HG03342 (cell line): ENCODE measurements at regions not wholly inside any gene's neighbourhood (a gene's known extent, or its start where the extent isn't known, plus 50 kb on each side); places are given as distances from the start of the nearest gene placed in this dataset.
"Not testable (repeated sequence)": the region's sequence is repeated elsewhere in the genome, so short reads cannot be mapped to it uniquely, and the experiment has no call there.

ENCODE experiments used
- ATAC-seq: cut with Tn5 transposase; IDR thresholded peaks from one replicate; pipeline ENCODE4 v1.9.1; 2021; ENCODE audit warnings: mild to moderate bottlenecking, moderate library complexity; ENCODE audit not compliant: unreplicated experiment

- ATAC-seq: no peak
Measured at GRCh38 chr5:18496041-18496440, 861.8 kb downstream of the TAF11L14 start.

GRCh38 chr5:18497089-18497488 is 862.8 kb downstream of the TAF11L14 start:
- ATAC-seq: no peak

- no peak for ATAC-seq
Measured at GRCh38 chr5:18503797-18504328, 869.6 kb downstream of the TAF11L14 start.

- ATAC-seq: no peak
Measured at GRCh38 chr5:18507114-18507513, 872.9 kb downstream of the TAF11L14 start.

GRCh38 chr5:18517641-18518380 is 883.6 kb downstream of the TAF11L14 start:
- ATAC-seq: no peak

- no peak for ATAC-seq
Measured at GRCh38 chr5:18523380-18523779, 889.1 kb downstream of the TAF11L14 start.

DNA sequence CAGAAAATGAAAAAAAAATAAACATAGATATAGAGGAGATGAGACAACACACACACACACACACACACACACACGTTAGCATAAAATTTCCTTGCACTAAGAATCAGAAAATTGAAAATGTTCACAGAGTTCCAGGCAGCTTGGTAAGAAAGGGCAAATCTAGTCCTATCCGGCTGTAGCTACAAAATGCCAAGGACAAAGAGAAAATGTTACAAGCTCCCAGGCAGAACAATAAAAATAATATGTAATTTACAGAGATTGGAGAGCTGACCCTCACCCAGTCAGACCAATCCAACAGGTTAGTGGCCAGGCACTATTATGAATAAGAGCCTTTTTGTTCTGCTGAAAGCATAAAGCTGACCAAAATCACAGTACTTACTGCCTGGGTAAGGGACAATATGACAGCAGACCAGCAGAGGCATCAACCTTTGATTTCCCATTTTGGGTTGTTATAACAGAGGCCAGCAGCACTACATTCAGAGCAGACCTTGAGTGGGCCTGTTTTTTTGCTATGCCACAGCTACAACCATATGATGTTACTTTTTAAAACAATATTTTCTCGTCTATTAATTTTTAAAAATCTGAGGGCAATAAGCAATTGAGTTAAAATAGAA is 892.6 kb downstream of the TAF11L14 start:
- no peak for ATAC-seq

DNA sequence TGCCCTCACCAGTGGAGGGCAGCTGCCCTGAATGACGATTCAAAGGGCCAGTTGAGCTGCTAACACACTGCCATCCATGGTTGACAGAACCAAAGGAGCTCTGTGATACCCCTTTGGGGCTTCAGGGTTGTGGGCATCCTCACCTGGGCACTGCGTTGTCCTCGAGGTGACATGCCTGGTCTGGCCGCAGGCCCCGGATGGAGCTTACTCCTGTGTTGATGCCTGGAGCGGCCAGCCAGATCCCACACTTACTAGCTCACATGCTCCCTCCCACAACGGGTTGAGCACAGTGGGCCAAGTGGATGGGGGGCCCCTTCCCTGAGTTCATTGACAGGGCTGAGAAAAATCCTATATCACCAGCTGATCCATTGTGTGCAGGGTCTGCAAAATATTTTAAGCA is 898.9 kb downstream of the TAF11L14 start:
- no peak for ATAC-seq

DNA sequence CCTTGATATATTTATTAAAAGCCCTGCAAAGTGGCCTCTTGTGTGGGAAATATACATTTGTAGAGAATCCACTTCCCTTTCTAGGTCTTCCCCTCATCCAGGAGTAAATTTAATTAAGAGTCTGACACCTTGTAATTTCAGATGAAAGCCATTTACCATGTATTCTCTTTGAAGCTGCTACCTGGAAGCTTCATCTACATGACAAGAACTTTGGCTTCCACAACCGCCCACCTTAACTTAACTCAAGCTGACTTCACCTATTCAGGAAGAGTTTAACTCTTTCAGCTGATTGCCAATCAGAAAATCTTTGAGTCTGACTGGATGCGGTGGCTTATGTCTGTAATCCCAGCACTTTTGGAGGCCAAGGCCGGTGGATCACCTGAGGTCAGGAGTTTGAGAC is 899.9 kb downstream of the TAF11L14 start:
- ATAC-seq: no peak

DNA sequence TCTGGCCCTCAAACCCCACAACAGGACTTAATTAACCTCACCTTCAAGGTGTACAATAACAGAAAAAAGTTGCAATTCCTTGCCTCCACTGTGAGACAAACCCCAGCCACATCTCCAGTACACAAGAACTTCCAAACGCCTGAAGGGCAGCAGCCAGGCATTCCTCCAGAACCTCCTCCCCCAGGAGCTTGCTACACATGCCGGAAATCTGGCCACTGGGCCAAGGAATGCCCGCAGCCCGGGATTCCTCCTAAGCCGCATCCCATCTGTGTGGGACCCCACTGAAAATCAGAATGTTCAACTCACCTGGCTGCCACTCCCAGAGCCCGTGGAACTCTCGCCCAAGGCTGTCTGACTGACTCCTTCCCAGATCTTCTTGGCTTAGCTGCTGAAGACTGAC is 901.5 kb downstream of the TAF11L14 start:
- ATAC-seq: not testable (repeated sequence)

DNA sequence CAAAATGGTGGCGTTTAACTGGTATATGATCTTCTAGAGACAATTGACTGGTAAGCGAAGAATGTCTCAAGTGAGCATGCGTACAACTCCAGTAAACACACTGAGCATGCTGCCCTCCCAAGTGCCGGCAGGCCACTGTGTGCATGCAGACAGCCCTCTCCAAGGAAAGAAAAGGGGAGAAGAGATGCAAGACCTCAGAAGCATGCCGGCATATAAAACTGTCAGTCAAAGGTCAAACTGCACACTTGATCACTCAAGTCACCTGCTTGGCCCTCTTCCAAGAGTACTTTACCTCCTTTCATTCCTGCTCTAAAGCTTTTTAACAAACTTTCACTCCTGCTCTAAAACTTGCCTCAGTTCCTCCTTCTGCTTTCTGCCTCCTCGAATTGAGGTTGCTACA is 910.2 kb downstream of the TAF11L14 start:
- no peak for ATAC-seq

- no peak for ATAC-seq
Measured at GRCh38 chr5:18546591-18546990, 912.3 kb downstream of the TAF11L14 start.

- ATAC-seq: no peak
Measured at GRCh38 chr5:18551716-18552115, 917.5 kb downstream of the TAF11L14 start.

- ATAC-seq: no peak
Measured at GRCh38 chr5:18553269-18553668, 919.0 kb downstream of the TAF11L14 start.

DNA sequence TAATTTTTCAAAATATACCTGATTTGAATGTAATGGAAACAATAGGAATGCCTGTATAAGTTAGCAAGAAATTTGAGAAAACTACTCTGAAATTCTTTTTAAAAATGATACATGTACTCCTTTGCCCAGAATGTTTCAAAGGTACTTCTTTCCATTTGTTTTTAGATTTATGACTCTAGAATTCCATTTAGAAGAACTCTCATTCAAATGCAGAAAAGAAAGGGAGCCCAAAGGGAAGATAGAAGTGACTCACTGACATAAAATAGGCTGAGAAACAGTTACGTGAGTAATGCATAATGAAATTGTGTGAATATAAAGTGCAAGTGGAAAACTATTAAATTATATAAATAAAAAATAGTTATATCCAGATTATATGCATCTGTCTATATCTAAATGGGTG is 926.3 kb downstream of the TAF11L14 start:
- ATAC-seq: no peak

DNA sequence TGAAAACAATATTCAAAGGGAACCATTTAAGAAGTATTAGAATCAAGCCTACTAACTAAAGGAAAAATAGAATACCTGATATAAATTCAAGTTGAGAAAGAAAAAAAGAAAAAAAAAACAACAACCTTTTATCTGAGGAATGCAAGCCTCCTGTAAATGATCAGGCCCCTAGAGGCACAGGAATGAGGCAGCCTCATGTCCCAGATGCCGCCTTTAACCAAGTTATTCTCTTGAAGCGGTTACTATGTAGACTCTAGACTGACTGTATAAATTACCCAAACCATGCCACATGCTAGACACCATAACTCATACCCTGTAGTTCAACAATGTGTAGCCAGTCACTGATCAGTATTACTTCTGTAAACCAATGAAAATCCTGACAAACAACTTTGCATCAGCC is 929.6 kb downstream of the TAF11L14 start:
- no peak for ATAC-seq

- no peak for ATAC-seq
Measured at GRCh38 chr5:18566671-18567070, 932.4 kb downstream of the TAF11L14 start.

GRCh38 chr5:18576586-18576985 is 942.3 kb downstream of the TAF11L14 start:
- no peak for ATAC-seq

DNA sequence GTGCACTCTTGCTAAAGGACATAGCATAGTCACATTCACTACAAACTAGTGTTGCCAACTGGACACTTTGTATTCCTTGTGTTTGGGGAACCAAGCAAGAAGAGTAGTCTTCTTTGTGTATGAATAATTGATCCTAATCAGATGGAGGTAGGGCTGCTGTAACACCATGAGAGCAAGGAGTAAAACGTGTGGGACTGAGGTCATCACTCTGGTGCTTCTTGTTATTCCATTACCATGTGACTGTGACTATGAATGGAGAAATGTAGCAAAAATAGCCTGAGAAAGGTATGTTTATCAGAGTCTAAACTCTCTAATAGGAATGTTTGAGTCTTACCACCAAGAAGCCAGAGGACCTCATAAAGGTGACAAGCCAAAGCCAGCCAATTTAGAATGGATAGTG is 966.9 kb downstream of the TAF11L14 start:
- no peak for ATAC-seq

GRCh38 chr5:18602402-18602801 is 968.1 kb downstream of the TAF11L14 start:
- ATAC-seq: no peak

DNA sequence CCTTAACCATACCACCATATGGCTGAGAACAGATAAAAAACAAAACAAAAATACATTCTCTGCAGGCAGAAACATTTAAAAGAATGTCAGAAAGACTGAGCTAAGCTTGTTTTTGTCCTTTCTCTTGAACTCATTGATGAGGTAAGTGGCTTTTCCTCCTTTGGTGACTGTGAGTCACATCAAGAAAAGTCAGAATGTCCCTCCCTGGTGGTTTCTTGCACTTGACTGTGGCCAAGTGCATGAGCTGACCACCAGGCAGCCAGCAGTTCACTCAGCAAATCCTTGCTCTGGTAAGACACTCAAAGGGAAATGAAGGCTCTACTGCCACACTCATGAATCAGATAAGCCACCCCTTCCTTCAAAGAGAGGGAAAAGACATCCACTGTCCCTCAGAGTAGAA is 970.9 kb downstream of the TAF11L14 start:
- ATAC-seq: no peak

DNA sequence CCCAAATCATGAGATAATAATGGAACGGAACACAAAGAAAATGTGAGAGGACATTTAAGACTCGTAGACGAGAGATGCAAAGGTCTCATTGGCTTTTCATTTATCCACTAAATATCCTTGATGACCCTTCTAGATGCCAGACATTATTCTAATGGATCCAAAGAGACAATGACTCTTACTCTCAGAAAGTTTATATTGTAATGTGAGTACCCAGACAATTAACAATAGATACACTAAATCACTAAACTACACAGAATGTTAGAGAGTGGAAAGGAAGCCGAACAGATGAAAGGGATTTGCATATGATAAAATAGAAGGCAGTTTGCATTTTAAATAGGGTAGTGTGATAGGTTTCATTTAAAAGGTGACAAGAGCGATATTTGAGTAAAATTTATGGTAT is 973.3 kb downstream of the TAF11L14 start:
- ATAC-seq: no peak
